ENCODE measurements at regions not wholly inside any gene's neighbourhood (a gene's known extent, or its start where the extent isn't known, plus 50 kb on each side); places are given as distances from the start of the nearest gene placed in this dataset.
"Not testable (repeated sequence)": the region's sequence is repeated elsewhere in the genome, so short reads cannot be mapped to it uniquely, and the experiment has no call there.

DNA sequence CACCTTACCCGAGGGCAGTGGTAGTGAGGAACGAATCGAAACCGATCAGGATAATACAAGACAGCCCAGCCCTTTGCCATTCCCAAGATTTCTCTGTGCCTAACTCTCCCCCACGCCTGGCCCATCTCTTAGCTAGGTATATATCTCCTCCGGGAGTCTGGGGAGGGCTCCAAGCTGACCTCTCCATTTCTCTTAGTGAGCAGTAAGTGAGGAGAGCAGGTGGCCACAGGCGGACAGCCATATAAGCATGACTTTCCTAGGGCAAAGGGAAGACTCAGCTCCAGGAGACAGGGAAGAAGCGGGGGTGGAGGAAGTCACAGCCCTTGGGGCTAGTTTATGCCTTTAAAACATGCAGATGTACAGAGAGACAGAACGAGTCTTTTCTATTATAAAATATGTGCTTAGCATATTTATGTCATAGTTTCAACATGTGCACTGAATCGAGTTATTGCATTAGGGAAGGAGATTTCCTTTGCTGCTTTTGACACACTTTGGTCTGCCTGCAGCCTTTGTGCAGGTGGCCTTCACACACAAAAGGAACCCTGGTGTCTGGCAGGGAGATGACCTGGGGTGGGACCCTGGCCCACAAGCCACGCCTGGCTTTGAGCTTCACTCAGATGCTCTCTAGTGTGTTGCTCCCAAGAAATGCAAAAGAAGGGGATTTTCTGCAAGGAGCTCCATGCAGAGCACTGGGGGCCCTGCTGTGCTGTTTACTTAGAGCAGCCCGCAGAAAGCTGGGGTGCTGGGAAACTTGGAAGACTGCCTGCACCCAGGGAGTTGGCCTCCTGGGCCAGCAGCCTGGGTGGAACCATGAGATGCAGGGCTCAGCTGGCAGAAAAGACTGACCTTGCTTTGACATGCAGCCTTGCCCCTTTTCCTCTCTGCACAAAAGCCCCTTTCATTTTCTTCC is 613.3 kb downstream of the BCOR start:
- DNase-seq: no peak

DNA sequence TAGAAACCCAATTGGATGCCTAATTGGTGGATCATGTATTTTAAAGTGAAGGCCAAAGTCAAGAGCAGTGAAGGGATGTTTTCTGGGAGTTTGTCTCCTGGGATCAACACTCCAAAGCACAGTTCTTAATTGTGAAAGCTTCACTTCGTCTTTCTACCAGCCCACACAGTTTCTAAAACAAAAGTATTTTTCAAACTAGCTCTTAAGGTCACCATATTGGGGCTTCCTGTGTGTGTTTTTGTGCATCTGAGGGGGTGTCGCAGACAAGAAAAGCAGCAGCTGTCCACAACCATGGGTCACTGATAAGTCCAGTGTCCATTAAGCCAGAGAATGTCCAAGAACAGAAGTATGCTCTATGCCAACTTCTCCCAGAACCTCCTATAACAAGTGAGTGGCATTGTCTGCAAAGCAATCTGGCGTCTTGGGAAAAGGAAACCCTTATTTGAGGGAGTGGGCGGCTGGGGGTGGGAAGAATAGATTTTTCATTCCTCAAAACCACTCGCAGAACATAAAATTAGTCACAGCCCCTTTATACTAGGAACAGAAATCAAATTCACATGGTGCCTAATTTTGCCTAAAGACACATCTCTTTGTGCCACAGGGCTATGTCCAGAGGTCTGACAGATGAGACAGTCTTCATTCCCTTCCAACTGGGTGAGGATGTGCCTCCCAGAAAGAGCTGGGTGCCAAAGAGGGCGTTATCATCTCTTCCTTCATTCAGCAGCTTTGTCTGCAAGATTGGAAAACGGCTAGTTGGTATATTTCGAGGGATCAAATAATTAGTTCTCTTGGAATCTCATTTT is 610.4 kb downstream of the BCOR start:
- DNase-seq: no peak

GRCh38 chrX:39487969-39488330 is 609.8 kb downstream of the BCOR start:
- no peak for DNase-seq

DNA sequence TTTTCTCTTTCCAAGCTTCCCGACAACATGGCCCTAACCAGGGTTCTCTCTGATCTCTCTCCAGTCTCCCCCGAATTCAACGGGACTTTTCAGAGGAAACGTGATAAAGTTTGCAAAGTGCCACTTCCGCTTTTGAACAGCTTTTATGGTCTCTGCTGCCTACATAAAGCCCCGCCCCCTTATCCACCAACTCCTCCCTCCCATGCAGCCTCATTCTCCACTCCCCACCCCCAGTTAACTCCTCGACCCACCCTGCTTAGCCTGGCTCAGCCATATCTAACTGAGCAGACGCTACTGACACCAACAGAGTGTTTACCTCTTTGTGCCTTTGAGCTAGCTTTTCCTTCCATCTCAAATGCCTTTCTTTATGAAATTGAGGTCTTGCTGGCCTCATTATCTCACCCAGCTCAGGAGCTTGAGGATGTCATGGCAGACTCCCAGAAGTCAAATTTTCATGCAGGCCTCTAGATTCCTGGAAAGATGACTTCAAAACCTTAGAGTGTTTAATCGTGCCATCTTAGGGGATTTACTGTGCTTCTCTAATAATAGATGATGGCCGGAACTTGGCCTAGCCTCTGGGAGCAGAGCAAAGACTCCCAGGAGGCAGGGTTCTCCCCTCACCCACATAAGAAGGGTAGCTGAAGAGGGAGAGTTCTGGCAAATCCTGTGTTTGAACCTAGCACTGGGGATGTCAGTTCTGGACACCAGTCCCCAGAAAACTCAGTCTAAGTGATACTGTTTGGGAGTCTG is 606.0 kb downstream of the BCOR start:
- DNase-seq: no peak

GRCh38 chrX:39492497-39493162 is 605.1 kb downstream of the BCOR start:
- no peak for DNase-seq

DNA sequence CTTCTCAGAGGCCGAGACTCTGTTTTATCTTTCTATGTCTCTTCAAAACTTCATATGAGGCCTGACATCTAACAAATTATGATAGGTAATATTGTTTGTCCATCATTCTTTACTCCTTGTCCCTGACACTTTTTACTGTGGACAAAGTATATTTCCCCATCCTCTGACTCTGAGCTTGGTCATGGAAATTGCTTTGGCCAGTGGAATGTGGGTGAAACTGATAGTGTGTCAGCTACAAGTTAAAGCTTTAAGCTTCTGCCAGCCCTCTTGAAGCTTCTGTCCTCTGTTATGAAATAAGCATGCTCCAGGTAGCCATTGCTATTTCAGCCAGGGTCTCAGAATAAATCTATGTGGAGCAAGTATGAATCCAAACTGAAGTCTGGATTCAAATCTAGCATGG is 604.6 kb downstream of the BCOR start:
- no peak for DNase-seq

DNA sequence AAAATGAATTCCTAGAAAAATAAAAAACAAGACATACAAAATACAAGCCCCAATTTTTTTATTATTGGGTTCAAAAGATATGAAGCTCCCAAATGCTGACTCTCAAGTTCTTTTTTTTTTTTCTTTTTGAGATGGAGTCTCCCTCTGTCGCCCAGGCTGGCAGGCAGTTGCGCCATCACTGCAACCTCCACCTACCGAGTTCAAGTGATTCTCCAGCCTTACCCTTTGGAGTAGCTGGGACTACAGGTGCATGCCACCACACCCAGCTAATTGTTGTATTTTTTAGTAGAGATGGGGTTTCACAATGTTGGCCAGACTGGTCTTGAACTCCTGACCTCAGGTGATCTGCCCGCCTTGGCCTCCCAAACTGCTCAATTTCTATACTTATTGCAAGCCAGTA is 600.6 kb downstream of the BCOR start:
- not testable (repeated sequence) for DNase-seq

GRCh38 chrX:39497702-39498265 is 600.0 kb downstream of the BCOR start:
- DNase-seq: no peak

DNA sequence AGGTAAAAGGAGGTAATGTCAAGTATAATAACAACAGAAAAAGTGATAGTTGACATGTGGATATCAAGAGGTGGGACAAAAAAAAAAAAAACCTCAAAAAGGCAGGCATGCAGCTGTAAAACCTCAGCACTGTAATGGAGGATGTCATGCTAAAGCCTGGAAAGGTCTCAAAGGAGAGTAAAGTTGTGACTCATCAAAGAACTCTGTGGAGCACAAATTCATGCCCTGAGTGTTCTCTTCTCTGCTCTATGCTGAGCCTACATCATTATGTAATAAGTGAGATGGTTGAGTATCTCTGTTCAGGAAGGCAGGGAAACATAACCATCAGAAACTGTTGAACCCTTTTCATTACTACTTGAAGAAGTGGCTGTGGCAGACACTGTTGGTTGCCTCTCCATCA is 597.8 kb downstream of the BCOR start:
- no peak for DNase-seq

DNA sequence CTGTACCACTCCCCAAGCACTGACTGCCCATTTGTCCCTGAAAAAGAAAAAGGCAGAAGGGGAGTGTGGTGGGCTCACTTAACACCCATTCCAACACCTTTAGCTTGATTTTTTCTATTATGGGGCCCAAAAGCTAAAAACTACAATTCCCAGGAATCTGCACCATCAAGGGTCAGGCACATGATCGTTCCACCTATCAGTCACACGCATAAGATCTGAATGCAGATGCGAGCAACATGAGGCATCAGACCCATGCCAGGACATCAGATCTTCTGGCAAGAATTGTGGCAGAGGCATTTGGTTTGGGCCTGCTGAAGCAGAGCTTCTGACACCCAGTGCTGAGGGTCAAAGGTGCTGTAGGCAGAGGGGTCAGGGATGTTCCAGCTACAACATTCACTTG is 595.9 kb downstream of the BCOR start:
- no peak for DNase-seq

DNA sequence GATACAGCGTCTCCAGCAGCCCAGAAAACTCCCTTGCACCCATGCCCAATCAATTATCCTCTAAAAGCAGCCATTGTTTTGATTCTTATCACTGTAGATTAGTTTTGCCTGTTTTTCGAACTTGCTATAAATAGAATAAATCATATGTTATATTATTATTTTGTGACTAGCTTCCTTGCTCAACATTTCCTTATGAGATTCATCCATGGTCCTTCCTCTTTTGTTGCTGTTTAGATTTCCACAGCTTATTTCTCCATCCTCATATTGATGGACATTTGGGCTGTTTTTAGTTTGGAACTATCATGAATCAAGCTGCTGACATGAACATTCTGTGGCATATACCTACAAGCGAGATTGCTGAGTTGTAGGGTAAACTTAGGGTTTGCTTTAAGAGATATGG is 595.3 kb downstream of the BCOR start:
- DNase-seq: no peak

DNA sequence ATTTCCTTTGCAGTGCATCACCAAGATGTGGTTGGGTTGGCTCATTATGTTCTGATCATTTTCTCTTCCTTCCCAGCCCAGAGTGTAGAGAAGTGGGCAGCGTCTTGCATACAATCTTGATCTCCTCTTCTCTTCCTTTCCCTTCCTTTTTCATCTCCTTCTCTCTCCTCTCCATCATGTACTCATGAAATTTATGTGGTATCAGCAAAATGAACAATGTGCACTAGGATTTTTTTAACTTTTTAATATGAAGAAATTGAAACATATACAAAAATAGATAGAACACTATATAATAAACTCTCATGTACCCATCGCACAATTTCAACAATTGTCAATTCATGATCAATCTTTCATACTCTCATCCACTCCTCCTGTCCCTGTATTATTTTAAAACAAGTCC is 593.5 kb downstream of the BCOR start:
- DNase-seq: no peak

DNA sequence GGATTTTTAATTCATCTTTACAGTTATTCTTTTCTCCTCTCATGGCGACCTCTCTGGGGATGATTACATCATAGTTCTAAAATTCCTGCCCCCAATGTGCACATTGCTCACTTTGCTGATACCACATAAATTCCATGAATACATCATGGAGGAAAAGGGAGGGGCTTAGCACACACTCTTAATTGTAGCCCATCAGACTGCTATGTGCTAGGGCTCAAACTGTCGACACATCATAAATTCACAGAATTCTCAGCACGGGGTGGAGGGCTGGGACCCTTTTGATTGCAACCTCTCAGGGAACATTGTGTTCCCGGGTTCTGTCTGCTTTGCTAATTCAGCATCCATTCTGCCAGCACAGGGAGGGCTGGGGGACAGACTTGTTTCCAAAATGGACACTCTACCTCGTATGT is 592.9 kb downstream of the BCOR start:
- DNase-seq: no peak

DNA sequence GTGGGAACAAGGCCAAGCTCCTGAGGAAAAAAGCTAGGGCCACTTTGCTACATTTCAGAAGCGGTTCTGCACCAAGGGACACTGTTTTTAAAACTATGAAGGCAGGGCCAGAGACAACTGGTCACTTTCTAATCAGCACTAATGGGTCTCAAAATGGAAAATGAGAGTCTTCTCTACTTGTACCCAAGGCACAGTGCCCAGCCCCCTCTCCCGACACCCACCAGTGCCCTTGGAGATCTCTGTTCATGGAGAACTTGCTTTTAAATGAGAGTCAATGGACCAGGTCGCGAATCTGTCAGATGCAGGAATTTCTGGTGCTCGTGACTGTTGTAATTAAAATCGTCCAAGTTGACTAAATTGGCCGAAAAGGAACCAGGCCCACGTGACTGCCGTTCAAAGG is 591.6 kb downstream of the BCOR start:
- DNase-seq: no peak

DNA sequence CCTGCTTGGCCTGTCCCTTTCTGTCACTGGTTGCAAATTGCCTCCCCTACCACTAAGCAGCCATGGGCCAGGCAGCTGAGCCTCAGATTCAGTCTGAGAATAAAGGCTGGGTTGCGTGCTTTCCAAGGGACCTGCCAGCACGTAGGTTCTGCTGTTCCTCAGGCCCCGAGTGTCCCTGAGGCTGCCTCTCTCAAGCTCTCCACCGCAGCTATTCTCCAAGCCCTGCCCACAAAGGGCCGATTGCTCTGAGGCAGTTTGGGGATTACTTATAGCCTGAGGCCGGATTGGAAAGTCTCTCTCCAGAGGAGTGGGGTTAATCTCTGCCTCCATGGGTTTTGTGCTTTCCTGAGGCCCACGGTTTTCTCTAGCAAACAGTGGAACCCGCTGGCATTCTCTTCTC is 590.7 kb downstream of the BCOR start:
- DNase-seq: no peak

DNA sequence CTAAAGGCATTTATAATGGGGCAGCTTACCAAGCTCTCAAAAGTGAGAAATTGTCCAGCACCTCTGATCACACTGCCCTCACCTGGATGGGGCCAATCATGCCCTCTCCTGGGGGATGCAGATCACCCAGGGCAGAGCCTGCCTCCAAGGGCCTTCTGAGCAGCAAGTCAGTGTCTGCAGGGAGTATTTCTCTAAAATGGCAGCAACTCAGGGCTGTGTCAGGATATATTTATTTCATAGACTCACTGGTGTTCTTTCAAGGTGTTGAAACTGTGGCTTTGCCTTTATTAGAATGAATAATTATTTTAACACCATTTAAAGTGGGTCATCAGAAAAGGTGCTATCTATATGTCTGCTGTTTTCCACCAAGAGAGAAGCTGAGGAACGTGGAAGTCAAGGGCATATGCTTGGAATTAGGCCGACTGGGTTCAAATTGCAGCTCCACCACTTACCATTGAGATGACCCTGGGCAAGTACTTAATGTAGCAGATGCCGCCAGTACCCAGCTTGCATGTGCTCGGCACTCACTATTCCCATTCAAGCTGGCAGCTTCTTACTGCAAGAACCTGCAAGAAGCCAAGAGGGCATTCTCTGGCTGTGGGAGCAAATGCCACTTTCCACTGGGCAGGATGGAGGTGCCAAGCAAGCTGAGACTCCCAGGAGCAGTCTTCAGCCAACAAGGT is 590.0 kb downstream of the BCOR start:
- DNase-seq: no peak

GRCh38 chrX:39508300-39508692 is 589.5 kb downstream of the BCOR start:
- DNase-seq: no peak

GRCh38 chrX:39509157-39509556 is 588.6 kb downstream of the BCOR start:
- no peak for DNase-seq

DNA sequence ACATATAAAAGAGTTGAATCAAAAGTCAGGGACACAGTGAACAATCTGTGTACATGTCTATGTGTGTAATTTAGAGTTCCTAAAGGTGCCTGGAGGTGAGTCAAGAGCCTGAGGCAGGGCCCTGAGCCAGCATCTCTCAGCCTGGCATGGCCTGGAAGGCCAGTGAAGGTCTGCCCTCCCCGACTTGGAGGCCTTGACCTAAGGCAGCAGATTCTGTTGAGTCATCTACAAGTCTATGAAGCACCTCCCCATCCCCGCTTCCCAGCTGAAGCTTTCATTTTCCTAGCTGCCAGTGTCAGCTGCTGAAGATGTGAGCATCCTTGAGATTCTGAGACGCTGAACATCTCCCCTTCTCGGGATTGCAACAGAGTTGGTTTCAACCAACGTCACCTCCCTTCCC is 583.9 kb downstream of the BCOR start:
- DNase-seq: no peak

GRCh38 chrX:39514801-39515200 is 583.0 kb downstream of the BCOR start:
- DNase-seq: no peak

DNA sequence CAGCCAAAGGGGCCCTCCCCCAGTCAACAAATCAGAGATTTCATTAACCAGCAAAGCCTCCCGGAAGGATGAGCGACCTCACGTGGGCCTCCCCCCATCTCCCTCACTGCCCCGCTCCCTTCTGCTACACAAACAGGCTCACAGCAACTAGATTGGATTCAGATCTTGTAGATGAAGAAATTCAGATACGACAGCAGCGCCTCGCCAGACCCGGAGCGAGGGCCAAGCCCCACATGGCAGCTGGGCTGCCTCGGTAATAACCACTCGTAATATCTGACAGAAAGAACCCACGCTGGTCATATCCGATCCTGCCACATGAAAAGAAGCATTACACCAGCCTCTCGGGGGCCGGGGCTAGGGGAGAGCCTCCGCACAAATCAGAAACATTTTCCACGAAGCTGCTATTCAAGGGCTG is 581.3 kb downstream of the BCOR start:
- no peak for DNase-seq

- DNase-seq: peak; percentile 46
These were observed 579.2 kb downstream of the BCOR start for GRCh38 chrX:39518476-39519029.
